ENCODE measurements at regions not wholly inside any gene's neighbourhood (a gene's known extent, or its start where the extent isn't known, plus 50 kb on each side); places are given as distances from the start of the nearest gene placed in this dataset.

DNA sequence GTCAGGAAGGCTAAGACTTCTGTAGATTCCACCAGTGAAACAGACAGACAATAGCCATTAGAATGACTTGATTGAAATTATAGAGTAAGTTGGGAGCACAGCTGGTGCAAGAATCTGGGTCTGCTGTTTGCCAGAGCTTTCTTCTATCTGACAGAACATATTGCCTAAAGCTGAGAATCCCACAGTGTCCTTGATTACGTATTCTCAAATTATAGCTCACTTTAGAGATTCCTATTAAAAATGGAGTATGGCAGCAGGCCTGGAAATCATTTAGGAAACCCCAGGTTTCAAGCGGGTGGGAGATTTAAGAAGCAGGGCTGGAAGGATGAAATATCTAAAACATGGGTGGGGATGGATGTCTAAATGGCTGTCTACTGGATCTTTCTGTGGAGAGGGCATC lies 639.7 kb upstream of the CXADR start:
- DNase-seq, result no peak

DNA sequence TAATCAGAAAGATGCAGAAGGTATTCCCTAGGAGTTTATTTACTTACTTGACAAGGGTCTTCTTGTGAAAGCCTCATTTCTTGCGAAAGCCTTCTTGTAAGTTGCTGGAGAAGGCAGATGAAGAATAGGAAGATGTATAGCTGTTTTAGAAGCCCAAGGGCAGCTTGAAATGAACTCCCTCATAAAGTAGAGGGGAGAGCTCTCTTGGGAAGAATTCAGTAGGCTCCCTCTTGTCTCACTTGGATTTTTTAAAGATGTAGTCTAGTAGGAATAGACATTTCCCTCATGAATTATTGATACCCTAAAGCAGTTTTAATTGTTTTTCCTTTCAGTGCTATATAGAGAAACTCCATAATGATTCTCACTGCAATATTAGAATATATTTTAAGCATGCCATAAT lies 639.2 kb upstream of the CXADR start:
- no peak for DNase-seq

DNA sequence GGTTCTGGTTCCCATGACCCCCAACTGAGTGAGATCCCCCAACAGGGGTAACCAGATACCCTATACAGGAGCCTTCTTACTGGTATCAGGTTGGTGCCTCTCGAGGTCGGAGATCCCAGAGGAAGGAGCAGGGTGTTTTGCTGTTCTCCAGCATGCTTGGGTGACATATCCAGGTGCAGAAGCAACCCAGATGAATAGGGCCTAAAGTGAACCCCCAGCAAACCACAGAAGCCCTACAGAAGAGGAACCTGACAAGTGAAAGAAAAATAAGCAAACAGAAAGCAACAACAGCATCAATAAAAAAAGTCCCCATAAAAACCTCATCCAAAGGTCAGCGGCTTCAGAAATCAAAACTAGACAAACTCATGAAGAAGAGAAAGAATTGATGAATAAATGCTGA lies 633.4 kb upstream of the CXADR start:
- no peak for DNase-seq

DNA sequence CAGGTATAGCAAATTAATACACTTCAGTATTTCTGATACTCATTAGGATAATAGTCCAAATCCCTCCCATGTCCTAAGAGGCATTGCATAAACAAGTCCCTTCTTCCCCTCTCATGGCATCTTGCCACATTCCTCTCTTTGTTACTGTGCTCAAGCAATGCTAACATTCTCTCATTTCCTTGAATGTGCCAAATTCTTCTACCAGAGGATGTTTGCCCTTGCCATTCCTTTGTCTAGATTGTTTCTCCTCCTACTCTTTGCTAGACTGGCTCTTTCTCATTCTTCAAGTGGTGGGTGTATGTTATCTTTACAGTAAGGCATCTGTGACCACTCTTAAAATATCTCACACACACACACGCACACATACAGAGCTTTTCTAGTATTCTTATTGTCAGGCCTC lies 621.0 kb upstream of the CXADR start:
- DNase-seq, result no peak

DNA sequence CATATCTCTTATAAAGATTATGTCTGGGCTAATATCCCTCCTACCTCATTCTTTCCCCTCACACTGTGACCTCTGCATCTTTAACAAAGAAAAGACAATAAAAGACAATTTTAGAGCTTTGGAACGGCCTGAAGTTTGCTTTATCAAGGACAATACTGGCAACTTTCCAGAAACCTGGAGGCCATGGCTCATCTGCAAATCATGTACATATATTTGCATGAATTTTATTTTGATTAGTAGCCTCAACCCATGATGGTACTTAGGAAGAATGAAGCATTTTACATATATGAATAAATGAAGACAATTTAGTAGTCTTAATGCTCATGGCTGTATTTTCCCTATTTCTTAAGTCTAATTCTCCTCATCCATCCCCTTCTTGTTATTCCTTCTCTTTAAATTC lies 612.2 kb upstream of the CXADR start:
- no peak for DNase-seq

DNA sequence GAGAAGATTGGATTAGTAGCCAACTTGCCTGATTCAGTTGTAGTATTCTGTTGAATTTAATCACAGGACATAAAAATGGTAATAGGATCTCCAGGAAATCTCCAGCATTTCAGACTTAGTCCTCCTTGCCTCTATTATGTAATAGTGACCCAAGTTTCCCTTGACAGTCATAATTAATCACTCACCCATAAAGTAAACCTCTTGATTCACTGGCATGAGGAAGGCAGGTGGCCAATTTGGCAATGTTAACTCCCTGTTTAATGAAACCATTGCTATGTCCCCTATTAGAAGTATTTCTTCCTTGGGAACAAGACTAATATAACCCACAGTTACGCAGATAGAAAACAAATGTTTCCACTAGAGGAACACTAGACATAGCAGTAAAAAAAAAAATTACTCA lies 604.8 kb upstream of the CXADR start:
- DNase-seq, result no peak

DNA sequence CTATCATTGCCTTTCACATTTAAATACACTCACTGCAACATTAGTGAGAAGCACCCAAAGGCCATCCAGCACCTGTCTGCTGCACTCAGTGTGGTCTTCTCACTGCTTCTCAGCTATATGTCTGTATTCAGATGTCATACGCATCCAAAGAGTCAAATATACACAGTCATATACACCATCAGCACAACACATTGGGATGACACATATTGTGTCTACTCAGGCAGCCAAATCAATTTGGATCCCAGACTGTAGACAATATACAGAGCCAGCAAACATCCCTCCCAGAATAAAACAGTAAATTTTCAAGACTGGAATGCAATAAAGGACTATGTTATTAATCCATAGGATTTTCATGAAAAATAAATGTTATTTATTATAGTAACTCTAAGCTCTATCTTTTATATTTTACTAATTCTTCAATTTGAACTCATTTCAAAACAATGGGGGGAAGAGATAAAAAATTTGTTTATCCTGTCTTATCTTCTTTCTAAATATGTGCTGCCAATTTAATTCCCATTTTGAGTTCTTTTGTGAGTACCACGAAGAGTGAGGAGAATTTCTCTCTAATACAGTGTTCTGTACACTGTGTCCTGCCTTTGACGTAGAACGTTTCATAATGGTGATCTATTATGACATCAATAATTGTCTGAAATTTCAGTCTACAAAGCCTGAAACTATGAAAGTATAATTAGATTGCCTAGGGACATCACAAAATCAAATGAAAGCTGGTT lies 602.2 kb upstream of the CXADR start:
- DNase-seq, result no peak

DNA sequence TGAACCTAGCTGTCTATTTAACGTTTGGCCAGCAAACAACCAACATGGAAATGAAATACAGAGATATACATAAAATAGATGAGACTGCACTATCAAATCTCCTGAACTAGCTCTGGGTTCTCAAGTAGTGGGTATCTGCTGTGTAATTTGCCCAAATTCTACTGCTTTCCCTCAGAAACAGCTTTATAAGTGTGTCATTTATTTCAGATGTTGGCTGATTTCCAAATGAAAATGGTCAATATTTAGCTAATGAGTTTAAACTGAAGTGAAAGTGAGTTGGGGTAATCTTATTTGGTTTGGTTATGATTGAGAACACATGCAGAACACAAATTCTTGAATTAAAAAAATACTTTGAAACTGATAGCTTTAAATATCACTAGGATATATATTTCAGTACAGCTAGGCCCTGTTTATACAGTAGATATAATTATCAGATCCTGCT lies 601.7 kb upstream of the CXADR start:
- no peak for DNase-seq

DNA sequence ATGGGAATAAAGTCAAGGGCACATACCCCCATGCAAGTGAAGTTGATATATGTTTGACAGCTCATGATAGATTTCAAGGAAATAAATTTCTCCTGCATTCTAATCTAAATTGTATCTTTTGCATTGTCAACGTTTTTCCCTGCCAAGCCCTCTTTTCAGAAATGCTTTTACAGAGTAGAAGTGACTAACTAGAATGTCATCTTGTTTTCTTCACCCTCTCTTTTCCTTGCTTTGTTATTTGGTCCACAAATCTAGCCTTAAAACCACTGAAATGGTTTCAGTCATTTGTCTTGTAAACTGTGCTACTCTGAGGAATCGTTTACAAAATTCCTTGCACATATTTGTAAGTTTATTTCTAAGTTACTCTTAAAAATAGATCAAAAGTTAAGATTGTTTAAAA lies 600.8 kb upstream of the CXADR start:
- DNase-seq, result no peak

DNA sequence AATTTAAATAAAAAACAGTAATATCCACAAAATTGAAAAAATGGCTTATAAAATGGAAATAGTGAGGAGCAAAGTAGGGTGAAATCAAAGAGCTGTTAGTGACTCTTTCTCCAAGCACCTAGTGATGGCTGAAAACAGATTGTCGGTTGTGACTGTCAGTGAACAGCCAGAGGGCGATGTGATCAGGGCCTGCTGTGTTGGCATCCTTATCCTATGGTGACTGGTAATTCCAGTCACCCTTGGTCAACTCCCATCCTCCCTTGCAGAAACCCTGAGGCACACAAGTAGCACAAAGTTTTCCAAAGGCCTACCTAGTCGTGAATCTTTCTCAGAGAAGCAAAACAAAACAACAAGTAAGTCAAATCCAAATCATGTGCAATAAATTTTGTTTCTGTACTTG lies 599.8 kb upstream of the CXADR start:
- DNase-seq, result no peak

DNA sequence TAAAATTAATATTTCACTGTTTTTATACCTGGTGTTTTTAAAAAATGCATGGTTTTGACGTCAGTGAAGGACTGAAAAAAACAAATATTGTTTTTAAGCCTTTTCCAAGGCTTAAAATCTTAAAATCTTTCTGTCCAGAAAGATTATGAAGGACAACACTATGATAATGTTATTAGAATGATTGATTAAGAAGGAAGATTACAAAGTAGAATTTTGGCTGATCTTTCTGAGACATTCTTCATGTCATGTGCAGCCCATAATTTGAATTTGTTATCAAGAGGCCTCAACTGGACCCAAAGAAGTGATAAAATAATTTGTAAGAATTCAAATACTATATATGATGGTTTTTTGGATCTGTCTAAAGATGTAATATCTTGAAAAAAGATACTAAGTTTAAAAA lies 584.4 kb upstream of the CXADR start:
- DNase-seq, result no peak

DNA sequence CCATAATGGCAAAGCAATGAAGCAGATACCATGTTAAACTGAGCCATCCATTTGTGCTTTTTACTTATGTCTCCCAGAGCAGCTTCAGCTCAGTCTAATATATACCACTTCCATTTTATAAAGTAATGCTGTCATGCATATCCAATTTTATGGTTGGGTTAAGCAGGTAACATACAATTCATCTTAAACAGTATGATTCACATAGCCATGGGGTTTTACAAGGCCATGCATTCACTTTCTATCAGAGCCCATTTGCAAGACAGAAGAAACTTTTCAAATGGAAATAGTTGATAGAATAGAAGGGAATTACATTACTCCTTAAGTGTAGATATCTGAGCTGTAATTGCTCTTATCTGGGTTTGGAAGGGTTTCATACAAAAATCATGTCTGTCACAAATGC lies 580.5 kb upstream of the CXADR start:
- DNase-seq, result no peak

DNA sequence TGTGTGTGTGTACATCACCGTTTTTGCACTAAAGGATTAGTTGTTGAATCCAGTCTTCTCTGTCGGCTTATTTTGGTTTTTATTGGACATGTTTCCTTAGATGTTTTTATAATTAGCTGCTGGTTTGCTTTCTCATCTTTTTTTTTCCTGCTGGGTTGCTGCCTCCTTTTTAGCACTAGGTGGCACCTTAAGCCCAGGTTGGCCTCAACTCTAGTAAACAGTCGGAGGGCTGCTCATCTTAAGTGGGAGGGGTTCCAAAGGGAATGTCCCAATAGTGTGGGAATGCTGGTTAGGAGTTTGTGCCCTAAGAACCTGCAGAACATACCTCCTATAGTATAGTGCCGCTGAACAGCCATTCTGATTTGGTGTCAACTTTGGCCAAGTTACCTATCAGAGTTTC lies 570.1 kb upstream of the CXADR start:
- DNase-seq, result no peak

DNA sequence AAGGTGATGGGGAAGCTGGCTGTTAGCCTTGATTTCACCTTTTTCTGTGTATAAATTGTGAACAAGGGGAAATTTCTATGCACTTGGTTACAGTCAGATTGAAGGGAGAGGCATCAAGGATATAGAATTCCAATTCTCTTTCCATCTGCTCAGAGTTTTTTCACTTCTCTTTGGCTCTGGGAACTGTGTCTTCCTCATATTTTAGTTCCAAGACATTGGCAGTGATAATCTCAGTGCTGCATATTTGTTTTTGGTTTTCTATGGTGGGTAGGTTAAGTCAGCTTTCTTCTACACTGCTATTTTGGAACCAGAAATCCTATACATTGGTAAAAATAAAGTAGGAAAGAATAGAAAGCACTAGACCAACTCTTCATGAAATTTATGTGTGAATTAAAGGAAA lies 569.6 kb upstream of the CXADR start:
- DNase-seq, result no peak

DNA sequence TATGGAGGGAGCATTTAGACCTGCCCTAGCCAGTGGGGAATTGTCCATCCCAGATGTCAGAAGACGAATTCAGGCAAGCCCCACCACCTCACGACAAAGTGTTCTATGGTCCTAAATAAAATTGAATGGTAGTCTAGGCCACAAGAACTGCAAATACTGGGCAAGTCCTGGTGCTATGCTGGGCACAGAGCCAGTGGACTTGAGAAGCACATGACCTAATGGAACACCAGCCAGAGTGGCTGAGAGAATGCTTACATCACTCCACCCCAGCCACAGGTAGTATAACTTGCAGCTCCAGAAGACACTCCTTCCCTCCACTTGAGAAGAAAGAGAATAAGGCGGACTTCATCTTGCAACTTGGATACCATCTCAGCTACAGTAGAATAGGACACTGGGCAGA lies 567.3 kb upstream of the CXADR start:
- no peak for DNase-seq

DNA sequence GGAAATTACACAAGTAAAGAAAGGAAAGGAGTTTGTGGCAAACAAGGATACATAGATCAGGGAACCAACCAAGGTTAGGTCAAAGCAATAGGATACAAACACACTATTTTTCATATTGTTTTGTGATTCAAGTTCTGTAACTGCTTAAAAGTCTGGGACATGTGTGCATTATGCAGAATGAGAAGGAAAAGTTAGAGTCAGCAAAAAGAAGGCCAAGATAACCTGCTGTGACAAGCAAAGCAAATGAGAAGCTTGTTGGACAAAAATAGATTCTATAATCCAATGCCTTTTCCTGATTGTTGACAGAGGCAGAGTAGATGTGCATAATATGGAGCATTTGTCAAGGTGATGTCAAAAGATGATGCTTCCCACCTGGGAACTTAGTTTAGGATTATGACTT lies 556.0 kb upstream of the CXADR start:
- no peak for DNase-seq

DNA sequence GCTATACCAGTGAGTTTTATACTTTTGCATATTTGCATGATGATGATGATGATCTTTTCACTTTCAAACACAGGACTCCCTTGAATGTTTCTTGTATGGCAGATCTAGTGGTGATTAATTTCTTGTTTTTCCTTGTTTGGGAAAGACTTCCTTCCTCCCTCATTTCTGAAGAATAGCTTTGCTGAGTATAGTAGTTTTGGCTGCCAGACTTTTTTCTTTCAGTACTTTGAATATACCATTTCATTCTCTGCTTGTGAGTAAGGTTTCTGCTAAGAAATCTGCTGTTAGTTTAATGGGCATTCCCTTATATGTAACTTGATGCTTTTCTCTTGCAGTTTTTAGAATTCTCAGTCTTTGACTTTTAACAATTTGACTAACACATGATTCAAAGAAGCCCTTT lies 547.4 kb upstream of the CXADR start:
- DNase-seq, result no peak

DNA sequence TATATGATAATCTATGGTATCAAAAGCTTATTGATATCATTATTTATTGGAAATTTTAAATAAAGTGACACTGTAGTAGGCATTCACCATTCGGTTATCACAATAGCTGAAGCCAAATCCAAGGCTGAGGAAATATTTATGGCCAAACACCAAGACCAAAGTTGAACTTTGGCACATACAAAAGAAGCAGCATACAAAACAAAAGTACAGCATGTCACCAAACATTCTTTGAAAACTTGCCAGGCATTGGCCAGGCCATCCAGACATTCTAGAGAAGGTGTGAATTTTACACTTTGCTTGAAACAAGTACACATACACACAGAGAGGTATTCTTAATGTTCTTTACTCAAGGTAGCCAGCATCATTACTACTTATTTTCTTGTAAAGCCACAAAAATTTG lies 544.4 kb upstream of the CXADR start:
- no peak for DNase-seq

DNA sequence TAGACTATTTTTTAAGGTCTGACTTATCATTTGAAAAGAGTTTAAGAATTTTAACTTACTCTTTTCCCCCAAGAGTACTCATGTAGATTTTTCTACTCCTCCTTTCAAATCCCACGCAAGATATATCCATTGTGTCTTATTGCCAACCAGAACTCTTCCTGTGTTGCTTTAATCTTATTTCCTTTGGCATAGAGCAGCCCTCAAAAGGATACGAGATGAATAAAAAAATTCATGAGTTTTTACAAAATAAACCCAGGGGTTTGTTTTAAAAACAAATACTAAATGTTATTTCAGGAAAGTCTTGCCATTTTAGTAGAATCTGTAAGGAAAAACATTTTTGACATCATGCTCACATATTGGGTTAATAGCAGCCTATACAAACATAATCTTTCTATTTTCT lies 543.2 kb upstream of the CXADR start:
- DNase-seq, result no peak

DNA sequence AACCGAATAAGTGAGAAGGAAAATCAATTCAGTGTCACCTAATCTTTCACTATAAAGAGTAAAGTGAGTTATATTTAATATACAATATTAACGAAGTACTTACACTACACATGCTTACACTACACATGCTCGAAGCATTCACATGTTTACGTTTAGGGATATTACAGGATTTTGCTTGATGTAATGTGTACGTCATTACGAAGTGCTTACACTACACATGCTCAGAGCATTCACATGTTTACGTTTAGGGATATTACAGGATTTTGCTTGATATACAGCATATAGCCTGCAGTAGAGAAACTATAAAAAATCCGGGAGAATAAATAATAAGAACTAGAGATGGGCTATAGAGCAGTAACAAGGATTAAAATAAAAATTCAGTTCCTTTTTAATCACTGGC lies 538.8 kb upstream of the CXADR start:
- DNase-seq, result no peak

DNA sequence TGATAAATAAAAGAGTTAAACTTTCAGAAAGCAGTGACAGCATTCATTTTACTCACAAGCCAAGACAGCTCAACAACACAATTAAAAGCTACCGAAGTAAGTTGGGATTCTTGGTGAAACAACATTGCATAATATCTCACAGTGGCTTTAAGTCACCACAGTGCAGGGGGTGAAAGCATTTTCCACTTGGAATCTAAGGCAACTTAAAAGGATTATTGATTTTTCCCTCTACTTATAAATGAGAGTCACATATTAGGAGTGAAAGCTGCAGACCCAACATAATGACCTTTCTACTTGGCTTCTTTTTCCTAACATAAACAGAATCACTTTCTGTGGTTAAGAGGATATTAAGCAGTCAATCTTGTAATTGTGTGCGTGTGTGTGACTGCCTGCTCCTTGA lies 536.6 kb upstream of the CXADR start:
- no peak for DNase-seq

DNA sequence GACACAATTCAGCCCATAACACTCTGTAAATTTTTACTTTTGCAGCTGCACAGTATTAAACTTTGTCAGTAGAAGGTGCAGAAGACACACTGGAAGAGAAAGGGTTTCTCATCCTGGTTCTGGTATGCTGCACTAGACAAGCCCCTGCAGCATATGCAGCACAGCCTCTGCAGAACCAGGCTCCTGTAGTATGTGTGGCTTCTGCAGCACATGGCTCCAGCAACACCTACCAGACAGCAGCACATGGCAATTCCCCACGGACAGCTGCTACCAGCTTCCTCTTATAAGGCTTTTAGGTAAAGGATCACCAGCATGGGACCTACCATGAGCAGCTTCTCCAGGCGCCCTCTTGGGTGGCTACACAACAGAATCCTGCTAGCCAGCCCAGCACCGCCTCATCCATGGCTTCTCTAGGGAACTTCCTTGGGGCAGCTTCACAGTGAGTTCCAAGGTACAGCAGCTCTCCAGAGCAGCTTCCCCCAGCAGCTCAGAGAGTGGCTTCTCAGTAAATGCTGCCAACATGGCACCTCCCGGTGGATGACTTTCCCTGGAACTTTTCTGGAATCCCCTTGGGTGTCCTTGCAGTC lies 534.4 kb upstream of the CXADR start:
- DNase-seq, result no peak

DNA sequence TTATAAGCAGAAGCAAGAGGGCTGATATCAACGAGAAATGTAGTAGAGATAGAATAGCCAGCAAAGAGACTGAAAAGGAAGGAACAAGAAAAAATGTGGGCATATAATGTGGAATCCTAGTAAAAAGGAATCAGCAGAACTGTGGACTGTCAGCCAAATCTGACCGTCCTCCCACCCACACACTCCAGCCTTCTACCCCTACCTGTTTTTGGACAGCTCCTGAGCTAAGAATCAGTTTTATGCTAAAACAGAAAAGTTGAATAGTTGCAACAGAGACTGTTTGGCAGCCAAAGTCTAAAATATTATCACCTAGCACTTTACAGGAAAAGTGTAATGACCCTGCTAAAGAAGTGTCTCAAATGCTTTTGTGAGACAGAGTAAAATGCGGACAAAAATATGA lies 533.3 kb upstream of the CXADR start:
- DNase-seq, result no peak

DNA sequence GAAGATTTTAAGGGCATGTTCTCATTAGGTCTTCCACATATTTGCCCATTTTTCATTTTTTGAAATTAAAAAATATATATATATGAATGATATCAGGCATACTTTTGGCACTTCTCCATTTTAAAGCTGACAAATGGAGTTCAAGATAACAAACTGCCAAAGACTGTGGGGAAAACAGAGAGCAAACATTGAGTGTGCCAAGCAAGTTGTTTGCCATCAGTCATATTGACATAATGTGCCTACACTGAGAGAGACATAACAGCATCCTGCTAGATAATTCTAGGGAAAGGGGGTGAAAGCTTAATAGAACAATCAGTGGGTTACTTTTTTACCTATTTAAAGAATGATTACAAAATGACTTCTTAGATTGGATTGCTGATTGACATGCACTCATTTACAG lies 529.4 kb upstream of the CXADR start:
- DNase-seq, result no peak

DNA sequence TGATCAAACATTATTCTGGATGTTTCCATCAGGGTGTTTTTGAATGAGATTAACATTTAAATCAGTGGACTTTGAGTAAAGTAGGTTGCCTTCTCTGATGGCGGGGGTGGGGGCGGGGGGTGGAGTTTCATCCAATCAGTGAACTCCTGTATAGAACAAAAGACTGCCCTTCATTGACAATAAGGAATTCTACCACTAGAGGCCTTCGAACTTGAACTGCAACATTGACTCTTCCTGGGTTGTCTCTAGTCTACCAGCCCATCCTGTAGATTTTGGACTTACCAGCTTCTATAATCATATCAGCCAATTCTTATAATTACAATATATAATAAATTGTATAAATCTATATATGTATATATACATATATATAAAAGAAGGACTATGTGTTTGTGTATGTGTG lies 520.4 kb upstream of the CXADR start:
- DNase-seq, result no peak
